IMR-90 (cell line): ENCODE measurements at regions not wholly inside any gene's neighbourhood (a gene's known extent, or its start where the extent isn't known, plus 50 kb on each side); places are given as distances from the start of the nearest gene placed in this dataset.

Source experiments
- ATAC-seq: fragments of 200-7000 bp; cut with Tn5 transposase; 2 replicates; pipeline ENCODE4 v1.9.1; 2020; ENCODE audit warnings: low read depth, mild to moderate bottlenecking, moderate library complexity
- BruUV-seq: library from RNA; stranded (reverse); fragments of 400-500 nt; replicated peaks from 2 replicates; lab custom pipeline; 2021; lab: Mats Ljungman, UMichigan
- CTCF ChIA-PET: fragments of 300-600 bp; formaldehyde crosslinking; extraction: SDS; loops from one replicate; lab custom pipeline; 2021; ENCODE audit warnings: antibody characterized with exemption; lab: Yijun Ruan, JAX
- POLR2A ChIA-PET: fragments of 300-600 bp; sonication (Branson Sonifier 250); formaldehyde crosslinking; loops from one replicate; lab custom pipeline; 2022; ENCODE audit warnings: antibody characterized with exemption; ENCODE audit not compliant: unreplicated experiment; lab: Charles Lee
- DNase-seq: peaks from one replicate; pipeline ENCODE4 v3.0.0; 2013
- H2AFZ ChIP-seq: replicated peaks from 2 replicates; pipeline ENCODE3; 2013; ENCODE audit warnings: low read length, mild to moderate bottlenecking; ENCODE audit not compliant: poor library complexity
- H2AK5ac ChIP-seq: 2 replicates; pipeline ENCODE4 v1.6.1; 2013; ENCODE audit warnings: low read depth, low read length, inconsistent platforms
- H2AK9ac ChIP-seq: replicated peaks from 2 replicates; pipeline ENCODE3; 2013; ENCODE audit warnings: mild to moderate bottlenecking, low read depth, low read length, moderate library complexity; ENCODE audit not compliant: poor library complexity
- H2BK120ac ChIP-seq: 2 replicates; pipeline ENCODE4 v1.6.1; 2013; ENCODE audit warnings: low read depth, low read length, inconsistent platforms
- H2BK15ac ChIP-seq: 3 replicates; pipeline ENCODE4 v1.6.1; 2013; ENCODE audit warnings: low read depth, low read length, inconsistent platforms
- H2BK20ac ChIP-seq: 2 replicates; pipeline ENCODE4 v1.6.1; 2013; ENCODE audit warnings: low read depth, mild to moderate bottlenecking, inconsistent platforms, low read length, moderate library complexity
- H2BK5ac ChIP-seq: 2 replicates; pipeline ENCODE4 v1.6.1; 2013; ENCODE audit warnings: mild to moderate bottlenecking, low read depth, low read length, inconsistent platforms; ENCODE audit not compliant: poor library complexity, severe bottlenecking
- H3K14ac ChIP-seq: replicated peaks from 2 replicates; pipeline ENCODE4 v1.6.1; 2013; ENCODE audit warnings: low read depth, low read length, inconsistent platforms
- H3K18ac ChIP-seq: 2 replicates; pipeline ENCODE4 v1.6.1; 2013; ENCODE audit warnings: low read depth, low read length, control low read depth
- H3K23ac ChIP-seq: 2 replicates; pipeline ENCODE4 v1.6.1; 2013; ENCODE audit warnings: low read depth, low read length, inconsistent platforms
- H3K27ac ChIP-seq: 2 replicates; pipeline ENCODE4 v1.5.1; 2013; ENCODE audit warnings: mild to moderate bottlenecking, control low read depth, low read length; ENCODE audit not compliant: insufficient read depth
- H3K27me3 ChIP-seq: 2 replicates; pipeline ENCODE4 v1.6.1; 2013; ENCODE audit warnings: low read length; ENCODE audit not compliant: control insufficient read depth, insufficient read depth
- H3K36me3 ChIP-seq: 2 replicates; pipeline ENCODE4 v1.6.1; 2013; ENCODE audit warnings: low read length, mixed read lengths; ENCODE audit not compliant: control insufficient read depth, insufficient read depth
- H3K4ac ChIP-seq: 2 replicates; pipeline ENCODE4 v1.6.1; 2013; ENCODE audit warnings: low read depth, low read length, inconsistent platforms
- H3K4me1 ChIP-seq: 2 replicates; pipeline ENCODE4 v1.6.1; 2013; ENCODE audit warnings: low read length, mixed read lengths; ENCODE audit not compliant: control insufficient read depth, insufficient read depth
- H3K4me2 ChIP-seq: 2 replicates; pipeline ENCODE4 v1.6.1; 2013; ENCODE audit warnings: low read depth, mild to moderate bottlenecking, control low read depth, low read length, moderate library complexity
- H3K4me3 ChIP-seq: 2 replicates; pipeline ENCODE4 v1.5.1; 2013; ENCODE audit warnings: low read depth, mild to moderate bottlenecking, control low read depth, low read length, moderate library complexity; ENCODE audit not compliant: insufficient read depth
- H3K56ac ChIP-seq: 2 replicates; pipeline ENCODE4 v1.6.1; 2013; ENCODE audit warnings: low read length, inconsistent platforms; ENCODE audit not compliant: insufficient read depth; ENCODE audit errors: extremely low read depth
- H3K79me1 ChIP-seq, 2 experiments: 2 replicates each; pipeline ENCODE4 v1.6.1; 2013; ENCODE audit warnings: low read length in 2 of 2, inconsistent platforms in 1 of 2, low read depth in 1 of 2
- H3K9ac ChIP-seq: 2 replicates; pipeline ENCODE4 v1.6.1; 2013; ENCODE audit warnings: low read depth, low read length, control low read depth
- H3K9me1 ChIP-seq: 2 replicates; pipeline ENCODE4 v1.6.1; 2013; ENCODE audit warnings: low read length, inconsistent platforms; ENCODE audit not compliant: insufficient read depth
- H3K9me3 ChIP-seq: 2 replicates; pipeline ENCODE4 v1.6.1; 2013; ENCODE audit warnings: low read length; ENCODE audit not compliant: control insufficient read depth, insufficient read depth
- H4K20me1 ChIP-seq: 2 replicates; pipeline ENCODE4 v1.6.1; 2013; ENCODE audit warnings: low read length, inconsistent platforms; ENCODE audit not compliant: insufficient read depth
- H4K5ac ChIP-seq: 2 replicates; pipeline ENCODE4 v1.6.1; 2013; ENCODE audit warnings: mild to moderate bottlenecking, low read depth, low read length, control low read depth
- H4K8ac ChIP-seq, 2 experiments: 2 replicates each; pipeline ENCODE4 v1.6.1; 2013; ENCODE audit warnings: low read depth in 2 of 2, low read length in 2 of 2, control low read depth in 1 of 2, inconsistent platforms in 1 of 2
- H4K91ac ChIP-seq: 2 replicates; pipeline ENCODE4 v1.6.1; 2013; ENCODE audit warnings: low read depth, low read length, inconsistent platforms; ENCODE audit not compliant: insufficient read depth
- BHLHE40 ChIP-seq: fragments of 150-350 bp; IDR thresholded peaks from 2 replicates; pipeline ENCODE4 v1.6.1; 2016; ENCODE audit warnings: mild to moderate bottlenecking, low read depth, low read length
- CEBPB ChIP-seq: IDR thresholded peaks from 2 replicates; pipeline ENCODE4 v1.6.1; 2012; ENCODE audit warnings: low read depth, low read length, improper control_type of control experiment
- CHD1 ChIP-seq: IDR thresholded peaks from 2 replicates; pipeline ENCODE4 v1.6.1; 2012; ENCODE audit warnings: low read depth, low read length, improper control_type of control experiment
- FOS ChIP-seq: fragments of 150-350 bp; IDR thresholded peaks from 2 replicates; pipeline ENCODE4 v1.6.1; 2016; ENCODE audit warnings: low read depth, low read length
- MAZ ChIP-seq: IDR thresholded peaks from 2 replicates; pipeline ENCODE4 v1.6.1; 2012; ENCODE audit warnings: low read depth, mild to moderate bottlenecking, low read length, improper control_type of control experiment, moderate library complexity, borderline replicate concordance
- MXI1 ChIP-seq: IDR thresholded peaks from 2 replicates; pipeline ENCODE4 v1.6.1; 2012; ENCODE audit warnings: low read depth, mild to moderate bottlenecking, low read length, moderate library complexity, borderline replicate concordance
- NFE2L2 ChIP-seq: fragments of 150-350 bp; IDR thresholded peaks from 2 replicates; pipeline ENCODE4 v1.6.1; 2016; ENCODE audit warnings: low read depth, mild to moderate bottlenecking, low read length
- POLR2A ChIP-seq: IDR thresholded peaks from 2 replicates; pipeline ENCODE4 v1.6.1; 2012; ENCODE audit warnings: mild to moderate bottlenecking, low read depth, low read length
- RAD21 ChIP-seq: IDR thresholded peaks from 2 replicates; pipeline ENCODE4 v1.6.1; 2012; ENCODE audit warnings: low read length, improper control_type of control experiment
- RCOR1 ChIP-seq: IDR thresholded peaks from 2 replicates; pipeline ENCODE4 v1.6.1; 2012; ENCODE audit warnings: mild to moderate bottlenecking, low read length, improper control_type of control experiment; ENCODE audit not compliant: insufficient replicate concordance
- RFX5 ChIP-seq: IDR thresholded peaks from 2 replicates; pipeline ENCODE4 v1.8.0; 2012; ENCODE audit warnings: low read depth, mild to moderate bottlenecking, low read length, moderate library complexity
- SMC3 ChIP-seq: fragments of 150-350 bp; IDR thresholded peaks from 2 replicates; pipeline ENCODE4 v1.6.1; 2016; ENCODE audit warnings: low read depth, mild to moderate bottlenecking, antibody characterized with exemption, low read length, moderate library complexity
- WGBS, 2 experiments: methylation state at CpG; one replicate each; pipeline versions ENCODE4 v1.1.5 to v1.1.7; 2013; ENCODE audit warnings: missing lambda C conversion rate in 2 of 2; ENCODE audit not compliant: insufficient read length in 1 of 2; ENCODE audit errors: extremely low coverage in 2 of 2; 5-methylcytosine and 5-hydroxymethylcytosine counted together
- dilution Hi-C: fragments of 300-500 bp; cut with HindIII; formaldehyde crosslinking; loops from one replicate; pipeline ENCODE4 v1.14.3; 2018; ENCODE audit warnings: low sequenced_read_pairs; ENCODE audit not compliant: unreplicated experiment
- in situ Hi-C: fragments of 300-500 bp; cut with MboI; formaldehyde crosslinking; loops from 3 replicates; pipeline ENCODE4 v1.14.3; 2019; ENCODE audit warnings: low sequenced_read_pairs, inconsistent platforms, mixed read lengths
- intact Hi-C: fragments of 100-400 bp; cut with micrococcal nuclease; formaldehyde crosslinking; loops from 2 replicates; pipeline ENCODE4 v1.10.0; 2022

DNA sequence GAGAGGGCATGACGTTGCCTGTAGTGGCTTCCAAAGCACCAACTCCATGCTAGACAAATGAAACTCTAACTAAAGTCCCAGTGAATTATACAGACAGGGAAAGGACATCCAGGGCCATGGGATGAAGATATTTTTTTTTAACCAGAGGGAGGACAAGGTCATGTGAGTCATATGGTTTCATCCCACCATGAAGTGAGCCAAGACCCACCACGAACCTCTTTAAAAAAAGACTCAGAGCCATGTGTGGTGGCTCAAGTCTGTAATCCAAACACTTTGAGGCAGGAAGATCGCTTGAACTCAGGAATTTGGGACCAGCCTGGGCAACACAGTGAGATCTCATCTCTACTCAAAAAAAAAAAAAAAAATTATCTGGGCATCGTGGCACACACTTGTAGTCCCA lies 115.2 kb downstream of the LIPG start:
- Histone ChIP-seq H3K23ac (no peak overlapping the region), H3K9me3 (no peaks in the 10 kb centered on the region), H3K56ac (no peak overlapping the region), H3K9me1 (no peaks in the 10 kb centered on the region), H3K4me3 (no peak overlapping the region), H2AK9ac (no peak overlapping the region), H2AK5ac (no peak overlapping the region), H4K5ac (no peak overlapping the region), H2BK15ac (no peak overlapping the region), H2AFZ (no peak overlapping the region), H3K4me1 (no peaks in the 10 kb centered on the region), H3K79me1 (no peaks in the 10 kb centered on the region), H4K91ac (no peak overlapping the region), H3K36me3 (no peaks in the 10 kb centered on the region), H3K18ac (no peak overlapping the region), H3K4ac (no peak overlapping the region), H3K27ac (no peak overlapping the region), H2BK20ac (no peak overlapping the region), H4K8ac (no peak overlapping the region), H4K20me1 (no peaks in the 10 kb centered on the region), H2BK120ac (no peak overlapping the region), H2BK5ac (no peak overlapping the region), H3K9ac (no peak overlapping the region), H3K14ac (no peak overlapping the region), H3K27me3 (peaks cover 36% of the 10 kb centered on the region), H3K4me2 (no peak overlapping the region)
- BruUV-seq = no TSS peak
- in situ Hi-C loops (no loop called here), intact Hi-C loops (no loop called here), dilution Hi-C loops (no loop called here)
- ATAC-seq = no peak
- POLR2A ChIA-PET = no interaction called here
- WGBS, 2 experiments = 86% methylated on average over 1 of the region's 4 CpGs; no CpG with 5 or more reads in 1 of the 2 experiments
- CTCF ChIA-PET = interaction anchor here (0.5 kb wide), 1 partner anchor 18 kb away, joined by 5 read pairs; no protein-coding TSS in a partner anchor
- no peak for DNase-seq
- TF ChIP-seq RFX5 (no peak), CEBPB (no peak), SMC3 (no peak), RAD21 (no peak), POLR2A (no peak), BHLHE40 (no peak), NFE2L2 (no peak), FOS (no peak), CHD1 (no peak), MAZ (no peak), MXI1 (no peak), RCOR1 (no peak)
